Ishikawa (cell line): ENCODE measurements at regions not wholly inside any gene's neighbourhood (a gene's known extent, or its start where the extent isn't known, plus 50 kb on each side); places are given as distances from the start of the nearest gene placed in this dataset.

Experiments used
- CEBPB ChIP-seq: IDR thresholded peaks from 2 replicates; pipeline ENCODE4 v1.6.1; 2012
- CREB1 ChIP-seq: IDR thresholded peaks from 2 replicates; pipeline ENCODE4 v1.6.1; 2012; ENCODE audit warnings: low read depth
- EGR1 ChIP-seq: IDR thresholded peaks from 2 replicates; pipeline ENCODE4 v1.6.1; 2012
- EP300 ChIP-seq: IDR thresholded peaks from 2 replicates; pipeline ENCODE4 v1.6.1; 2012; ENCODE audit warnings: borderline replicate concordance
- NFIC ChIP-seq: IDR thresholded peaks from 2 replicates; pipeline ENCODE4 v1.6.1; 2012
- RAD21 ChIP-seq: IDR thresholded peaks from 2 replicates; pipeline ENCODE4 v1.6.1; 2012; ENCODE audit warnings: low read depth
- REST ChIP-seq: IDR thresholded peaks from 2 replicates; pipeline ENCODE4 v1.6.1; 2012; ENCODE audit warnings: low read depth, mild to moderate bottlenecking
- TAF1 ChIP-seq: IDR thresholded peaks from 2 replicates; pipeline ENCODE4 v1.6.1; 2012; ENCODE audit warnings: low read depth, mild to moderate bottlenecking
- TCF12 ChIP-seq: IDR thresholded peaks from 2 replicates; pipeline ENCODE4 v1.6.1; 2012; ENCODE audit warnings: low read depth
- TEAD4 ChIP-seq: IDR thresholded peaks from 2 replicates; pipeline ENCODE4 v1.6.1; 2012
- USF1 ChIP-seq: IDR thresholded peaks from 2 replicates; pipeline ENCODE4 v1.6.1; 2012
- YY1 ChIP-seq: IDR thresholded peaks from 2 replicates; pipeline ENCODE4 v1.6.1; 2012; ENCODE audit warnings: low read depth
- ZBTB7A ChIP-seq: IDR thresholded peaks from 2 replicates; pipeline ENCODE4 v1.6.1; 2012; ENCODE audit warnings: low read depth
- TF ChIP-seq, protein P1 (sequence below): IDR thresholded peaks from 2 replicates; pipeline ENCODE4 v1.6.1; 2012

DNA sequence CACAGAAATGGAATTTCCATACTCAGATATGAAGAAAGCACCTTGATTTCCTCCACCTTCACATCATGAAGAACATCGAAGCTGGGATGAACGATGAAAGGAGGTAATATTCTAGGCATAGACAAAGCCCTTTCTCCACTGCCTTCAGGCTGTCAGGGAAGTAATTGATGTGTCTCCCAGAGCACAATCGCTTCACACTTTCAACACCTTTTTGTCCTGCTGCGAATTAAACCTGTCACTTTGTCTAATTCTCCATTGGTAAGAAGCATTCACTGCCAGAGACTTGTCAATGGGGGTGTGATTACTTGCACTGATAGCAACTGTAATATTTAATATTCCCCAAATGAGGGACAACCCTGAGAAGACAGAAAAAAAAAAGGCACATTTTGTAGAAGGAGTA lies 260.1 kb downstream of the ETS1 start:
- TF ChIP-seq TCF12 (no peak), REST (no peak), CREB1 (no peak), USF1 (no peak), YY1 (no peak), TEAD4 (no peak), RAD21 (no peak), TAF1 (no peak), EP300 (no peak), ZBTB7A (no peak), CEBPB (no peak), EGR1 (no peak), NFIC (no peak)
- TF ChIP-seq, protein P1, sequence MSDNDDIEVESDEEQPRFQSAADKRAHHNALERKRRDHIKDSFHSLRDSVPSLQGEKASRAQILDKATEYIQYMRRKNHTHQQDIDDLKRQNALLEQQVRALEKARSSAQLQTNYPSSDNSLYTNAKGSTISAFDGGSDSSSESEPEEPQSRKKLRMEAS, result no peak
